HG02610 (cell line): ENCODE measurements at regions not wholly inside any gene's neighbourhood (a gene's known extent, or its start where the extent isn't known, plus 50 kb on each side); places are given as distances from the start of the nearest gene placed in this dataset.
"Not testable (repeated sequence)": the region's sequence is repeated elsewhere in the genome, so short reads cannot be mapped to it uniquely, and the experiment has no call there.

ENCODE experiments used
- ATAC-seq: cut with Tn5 transposase; IDR thresholded peaks from one replicate; pipeline ENCODE4 v1.9.1; 2021; ENCODE audit warnings: mild to moderate bottlenecking, moderate library complexity; ENCODE audit not compliant: unreplicated experiment

GRCh38 chr3:4139462-4140140 lies 163.6 kb upstream of the SETMAR start:
- ATAC-seq = peak; percentile 59

GRCh38 chr3:4140921-4141320 lies 162.2 kb upstream of the SETMAR start:
- no peak for ATAC-seq

GRCh38 chr3:4147556-4148118 lies 155.5 kb upstream of the SETMAR start:
- ATAC-seq = no peak

- ATAC-seq = no peak
Measured at GRCh38 chr3:4149296-4149695, 153.9 kb upstream of the SETMAR start.

GRCh38 chr3:4150816-4151215 lies 152.4 kb upstream of the SETMAR start:
- no peak for ATAC-seq

GRCh38 chr3:4151859-4152258 lies 151.3 kb upstream of the SETMAR start:
- ATAC-seq = no peak

- ATAC-seq = no peak
Measured at GRCh38 chr3:4153771-4154170, 149.4 kb upstream of the SETMAR start.

GRCh38 chr3:4158329-4158728 lies 144.8 kb upstream of the SETMAR start:
- no peak for ATAC-seq

- ATAC-seq = no peak
Measured at GRCh38 chr3:4162096-4162495, 141.1 kb upstream of the SETMAR start.

- no peak for ATAC-seq
Measured at GRCh38 chr3:4163011-4163410, 140.2 kb upstream of the SETMAR start.

- ATAC-seq = no peak
Measured at GRCh38 chr3:4166540-4166939, 136.6 kb upstream of the SETMAR start.

- ATAC-seq = not testable (repeated sequence)
Measured at GRCh38 chr3:4167230-4167629, 135.9 kb upstream of the SETMAR start.

GRCh38 chr3:4174791-4175190 lies 128.4 kb upstream of the SETMAR start:
- ATAC-seq = no peak

- ATAC-seq = no peak
Measured at GRCh38 chr3:4191971-4192370, 111.2 kb upstream of the SETMAR start.

- ATAC-seq = no peak
Measured at GRCh38 chr3:4195006-4195405, 108.2 kb upstream of the SETMAR start.

GRCh38 chr3:4196506-4197147 lies 106.5 kb upstream of the SETMAR start:
- ATAC-seq = no peak

- ATAC-seq = no peak
Measured at GRCh38 chr3:4197670-4198069, 105.5 kb upstream of the SETMAR start.

- ATAC-seq = no peak
Measured at GRCh38 chr3:4198491-4198890, 104.7 kb upstream of the SETMAR start.

GRCh38 chr3:4204776-4205175 lies 98.4 kb upstream of the SETMAR start:
- not testable (repeated sequence) for ATAC-seq

- ATAC-seq = no peak
Measured at GRCh38 chr3:4207672-4208071, 95.5 kb upstream of the SETMAR start.

- no peak for ATAC-seq
Measured at GRCh38 chr3:4208556-4208955, 94.6 kb upstream of the SETMAR start.

- no peak for ATAC-seq
Measured at GRCh38 chr3:4211610-4212009, 91.6 kb upstream of the SETMAR start.
